Neural cell (in vitro differentiated cells): ENCODE measurements at regions not wholly inside any gene's neighbourhood (a gene's known extent, or its start where the extent isn't known, plus 50 kb on each side); places are given as distances from the start of the nearest gene placed in this dataset.

Source experiments
- H2AFZ ChIP-seq: fragments of 200-600, 300-800 bp; sonication (generic), shearing (Covaris generic); 2 replicates; pipeline ENCODE4 v1.6.0; 2014; ENCODE audit warnings: low read depth, mild to moderate bottlenecking, antibody characterized with exemption, low read length, moderate library complexity
- H3F3A ChIP-seq: fragments of 200-600 bp; shearing (Covaris generic); 2 replicates; pipeline ENCODE4 v1.6.1; 2016; ENCODE audit warnings: mild to moderate bottlenecking, moderate library complexity, mixed read lengths, antibody characterized with exemption, low read length; ENCODE audit not compliant: insufficient read depth, poor library complexity, severe bottlenecking
- H3K27ac ChIP-seq: fragments of 200-600, 300-800 bp; sonication (generic), shearing (Covaris generic); 2 replicates; pipeline ENCODE4 v1.5.1; 2014; ENCODE audit warnings: mild to moderate bottlenecking, low read length, moderate library complexity
- H3K27me3 ChIP-seq: fragments of 300-800, 200-600 bp; sonication (generic), shearing (Covaris generic); 2 replicates; pipeline ENCODE4 v1.6.0; 2014; ENCODE audit warnings: mild to moderate bottlenecking, low read depth, low read length, moderate library complexity; ENCODE audit not compliant: insufficient read depth
- H3K36me3 ChIP-seq: fragments of 300-800, 200-600 bp; sonication (generic), shearing (Covaris generic); 2 replicates; pipeline ENCODE4 v1.5.1; 2014; ENCODE audit warnings: mild to moderate bottlenecking, antibody characterized with exemption, low read length, moderate library complexity; ENCODE audit not compliant: insufficient read depth
- H3K4me2 ChIP-seq: fragments of 300-800, 200-600 bp; sonication (generic), shearing (Covaris generic); 2 replicates; pipeline ENCODE4 v1.6.0; 2014; ENCODE audit warnings: mild to moderate bottlenecking, low read length
- H3K4me3 ChIP-seq: fragments of 300-800, 200-600 bp; sonication (generic), shearing (Covaris generic); 2 replicates; pipeline ENCODE4 v1.5.1; 2014; ENCODE audit warnings: mild to moderate bottlenecking, low read length, moderate library complexity
- H3K79me2 ChIP-seq: fragments of 200-600 bp; shearing (Covaris generic); replicated peaks from 2 replicates; pipeline ENCODE4 v1.6.0; 2014; ENCODE audit warnings: mild to moderate bottlenecking, low read length, moderate library complexity; ENCODE audit not compliant: insufficient read depth
- H3K9ac ChIP-seq: fragments of 300-800, 200-600 bp; sonication (generic), shearing (Covaris generic); 2 replicates; pipeline ENCODE4 v1.6.1; 2016; ENCODE audit warnings: mild to moderate bottlenecking, low read length, mixed read lengths
- H3K9me2 ChIP-seq: fragments of 200-600 bp; shearing (Covaris generic); 2 replicates; pipeline ENCODE4 v1.6.1; 2016; ENCODE audit warnings: mild to moderate bottlenecking, low read length, mixed read lengths; ENCODE audit not compliant: insufficient read depth
- H3K9me3 ChIP-seq: fragments of 200-600, 300-800 bp; sonication (generic), shearing (Covaris generic); 2 replicates; pipeline ENCODE4 v1.6.1; 2016; ENCODE audit warnings: mild to moderate bottlenecking, mixed run types, low read length, moderate library complexity, mixed read lengths
- H4K20me1 ChIP-seq: fragments of 200-600 bp; shearing (Covaris generic); 2 replicates; pipeline ENCODE4 v1.6.1; 2016; ENCODE audit warnings: mild to moderate bottlenecking, mixed run types; ENCODE audit not compliant: insufficient read depth
- CTCF ChIP-seq: fragments of 450-650 bp; IDR thresholded peaks from 2 replicates; pipeline ENCODE4 v1.5.1; 2014; ENCODE audit warnings: antibody characterized with exemption, mild to moderate bottlenecking, moderate library complexity; ENCODE audit not compliant: poor library complexity, severe bottlenecking
- EP300 ChIP-seq: fragments of 450-650 bp; conservative IDR thresholded peaks from 2 replicates; pipeline ENCODE4 v1.6.1; 2014; ENCODE audit warnings: antibody characterized with exemption, mild to moderate bottlenecking, moderate library complexity; ENCODE audit not compliant: poor library complexity, severe bottlenecking
- EZH2 ChIP-seq: fragments of 200-600, 300-800 bp; shearing (Covaris generic), sonication (generic); IDR thresholded peaks from 2 replicates; pipeline ENCODE4 v1.6.1; 2014; ENCODE audit warnings: antibody characterized with exemption, low read length, borderline replicate concordance, mild to moderate bottlenecking; ENCODE audit not compliant: insufficient read depth, poor library complexity, severe bottlenecking
- MXI1 ChIP-seq: fragments of 450-650 bp; conservative IDR thresholded peaks from 2 replicates; pipeline ENCODE4 v1.6.1; 2014; ENCODE audit warnings: antibody characterized with exemption, mild to moderate bottlenecking; ENCODE audit not compliant: poor library complexity, severe bottlenecking
- POLR2AphosphoS5 ChIP-seq: IDR thresholded peaks from 2 replicates; pipeline ENCODE4 v1.6.1; 2012
- RAD21 ChIP-seq: fragments of 450-650 bp; conservative IDR thresholded peaks from 2 replicates; pipeline ENCODE4 v1.6.1; 2014; ENCODE audit warnings: antibody characterized with exemption, mild to moderate bottlenecking, moderate library complexity
- REST ChIP-seq: IDR thresholded peaks from 2 replicates; pipeline ENCODE4 v1.6.1; 2012; ENCODE audit warnings: borderline replicate concordance
- SMC3 ChIP-seq: fragments of 450-650 bp; conservative IDR thresholded peaks from 2 replicates; pipeline ENCODE4 v1.6.1; 2014; ENCODE audit warnings: antibody characterized with exemption, mild to moderate bottlenecking, moderate library complexity; ENCODE audit not compliant: poor library complexity
- TAF1 ChIP-seq: IDR thresholded peaks from 2 replicates; pipeline ENCODE4 v1.6.1; 2012; ENCODE audit warnings: low read depth

- peak overlapping the region; percentile 39 for H3K4me3 ChIP-seq
- H3K27ac ChIP-seq: peak overlapping the region; percentile 43
- H3F3A ChIP-seq: no peaks in the 10 kb centered on the region
- no peaks in the 10 kb centered on the region for H3K79me2 ChIP-seq
- H4K20me1 ChIP-seq: no peaks in the 10 kb centered on the region
- H3K9me3 ChIP-seq: no peaks in the 10 kb centered on the region
- peak overlapping the region; percentile 7 for H3K4me2 ChIP-seq
- H3K9me2 ChIP-seq: no peaks in the 10 kb centered on the region
- H2AFZ ChIP-seq: peak overlapping the region; percentile 3
- no peak for TF ChIP-seq REST
- no peak for TF ChIP-seq RAD21
- TF ChIP-seq SMC3: no peak
- no peak for TF ChIP-seq CTCF
- no peak for TF ChIP-seq EP300
- TF ChIP-seq POLR2AphosphoS5: no peak
- TF ChIP-seq TAF1: no peak
- no peak for TF ChIP-seq MXI1
- TF ChIP-seq EZH2: no peak
- peak overlapping the region; percentile 15 for H3K9ac ChIP-seq
- H3K36me3 ChIP-seq: no peaks in the 10 kb centered on the region
- no peaks in the 10 kb centered on the region for H3K27me3 ChIP-seq
Measured at GRCh38 chr16:17984810-17985209, 351.7 kb downstream of the NPIPA8 start.

GRCh38 chr16:17983847-17984639, 352.5 kb downstream of the NPIPA8 start:
- Histone ChIP-seq H3K27ac (peak overlapping the region; percentile 43), H3K9ac (no peak overlapping the region), H3K79me2 (no peaks in the 10 kb centered on the region), H3K9me3 (no peaks in the 10 kb centered on the region), H2AFZ (no peak overlapping the region), H3K4me2 (no peak overlapping the region), H4K20me1 (no peaks in the 10 kb centered on the region), H3K36me3 (no peaks in the 10 kb centered on the region), H3F3A (no peaks in the 10 kb centered on the region), H3K4me3 (no peak overlapping the region), H3K27me3 (no peaks in the 10 kb centered on the region), H3K9me2 (no peaks in the 10 kb centered on the region)
- TF ChIP-seq REST (no peak), MXI1 (no peak), TAF1 (no peak), EP300 (no peak), RAD21 (no peak), CTCF (no peak), POLR2AphosphoS5 (no peak), EZH2 (no peak), SMC3 (no peak)
